Mesenchymal stem cell (in vitro differentiated cells and primary cell): ENCODE measurements at regions not wholly inside any gene's neighbourhood (a gene's known extent, or its start where the extent isn't known, plus 50 kb on each side); places are given as distances from the start of the nearest gene placed in this dataset.
A peak's percentile ranks its signal among the peaks of the same experiment; 100 is the strongest.

Experiments
- DNase-seq: peaks from one replicate; pipeline ENCODE4 v3.0.0-alpha.2; 2013
- H2AFZ ChIP-seq: one replicate; pipeline ENCODE4 v1.6.1; 2013; ENCODE audit warnings: low read depth, mild to moderate bottlenecking, control low read depth, inconsistent platforms, low read length, moderate library complexity
- H2AK5ac ChIP-seq: 2 replicates; pipeline ENCODE4 v1.6.1; 2013; ENCODE audit warnings: low read length, moderate library complexity, mild to moderate bottlenecking, inconsistent platforms; ENCODE audit not compliant: severe bottlenecking
- H2BK120ac ChIP-seq: one replicate; pipeline ENCODE4 v1.6.1; 2013; ENCODE audit warnings: low read depth, mild to moderate bottlenecking, inconsistent platforms, low read length, moderate library complexity
- H2BK12ac ChIP-seq, 2 experiments: one replicate each; pipeline ENCODE4 v1.6.1; 2013; ENCODE audit warnings: inconsistent platforms in 2 of 2, low read length in 2 of 2, mild to moderate bottlenecking in 2 of 2, moderate library complexity in 2 of 2, control low read depth in 1 of 2
- H2BK15ac ChIP-seq: one replicate; pipeline ENCODE4 v1.6.1; 2013; ENCODE audit warnings: mild to moderate bottlenecking, low read depth, inconsistent platforms; ENCODE audit not compliant: poor library complexity, severe bottlenecking
- H2BK5ac ChIP-seq: 2 replicates; pipeline ENCODE4 v1.6.1; 2013; ENCODE audit warnings: low read depth, mild to moderate bottlenecking, low read length, control low read depth, inconsistent platforms; ENCODE audit not compliant: poor library complexity, severe bottlenecking
- H3K14ac ChIP-seq, 2 experiments: one replicate each; pipeline ENCODE4 v1.6.1; 2013; ENCODE audit warnings: inconsistent platforms in 2 of 2, low read length in 2 of 2, control low read depth in 1 of 2, mild to moderate bottlenecking in 1 of 2, moderate library complexity in 1 of 2
- H3K18ac ChIP-seq, 2 experiments: one replicate each; pipeline ENCODE4 v1.6.1; 2013; ENCODE audit warnings: inconsistent platforms in 2 of 2, low read length in 2 of 2, control low read depth in 1 of 2, low read depth in 1 of 2, mild to moderate bottlenecking in 1 of 2
- H3K23ac ChIP-seq, 2 experiments: one replicate each; pipeline ENCODE4 v1.6.1; 2013; ENCODE audit warnings: inconsistent platforms in 2 of 2, low read length in 2 of 2, mild to moderate bottlenecking in 2 of 2, moderate library complexity in 2 of 2, control low read depth in 1 of 2
- H3K27ac ChIP-seq: 2 replicates; pipeline ENCODE4 v1.5.1; 2013; ENCODE audit warnings: mild to moderate bottlenecking, moderate library complexity, low read length, control low read depth, inconsistent platforms; ENCODE audit not compliant: poor library complexity, severe bottlenecking
- H3K27me3 ChIP-seq, 2 experiments: 2 replicates each; pipeline versions ENCODE4 v1.6.1 to v1.7.0; 2013; ENCODE audit warnings: low read length in 2 of 2, mild to moderate bottlenecking in 2 of 2, moderate library complexity in 2 of 2, control low read depth in 1 of 2, inconsistent platforms in 1 of 2; ENCODE audit not compliant: control insufficient read depth in 1 of 2, insufficient read depth in 1 of 2
- H3K36me3 ChIP-seq, 2 experiments: 2 replicates each; pipeline versions ENCODE4 v1.6.1 to v1.7.0; 2013; ENCODE audit warnings: low read length in 2 of 2, control low read depth in 1 of 2, inconsistent platforms in 1 of 2, low read depth in 1 of 2, mild to moderate bottlenecking in 1 of 2; ENCODE audit not compliant: insufficient read depth in 2 of 2, control insufficient read depth in 1 of 2
- H3K4ac ChIP-seq, 2 experiments: one replicate each; pipeline ENCODE4 v1.6.1; 2013; ENCODE audit warnings: inconsistent platforms in 2 of 2, low read length in 2 of 2, mild to moderate bottlenecking in 2 of 2, moderate library complexity in 2 of 2, control low read depth in 1 of 2, low read depth in 1 of 2
- H3K4me1 ChIP-seq: 2 replicates; pipeline ENCODE4 v1.6.1; 2013; ENCODE audit warnings: low read depth, low read length, control low read depth; ENCODE audit not compliant: control insufficient read depth, insufficient read depth
- H3K4me2 ChIP-seq: 2 replicates; pipeline ENCODE4 v1.6.1; 2013; ENCODE audit warnings: low read length, mild to moderate bottlenecking, inconsistent platforms; ENCODE audit not compliant: poor library complexity, severe bottlenecking
- H3K4me3 ChIP-seq, 2 experiments: 2 replicates each; pipeline versions ENCODE4 v1.5.1 to v1.7.0; 2013; ENCODE audit warnings: low read length in 2 of 2, mild to moderate bottlenecking in 2 of 2, control low read depth in 1 of 2, low read depth in 1 of 2; ENCODE audit not compliant: insufficient read depth in 1 of 2
- H3K79me1 ChIP-seq: replicated peaks from 2 replicates; pipeline ENCODE4 v1.6.1; 2013; ENCODE audit warnings: mild to moderate bottlenecking, control low read depth, low read length, inconsistent platforms; ENCODE audit not compliant: poor library complexity, severe bottlenecking
- H3K9ac ChIP-seq: 2 replicates; pipeline ENCODE4 v1.7.0; 2013; ENCODE audit warnings: mild to moderate bottlenecking, low read length, moderate library complexity
- H3K9me3 ChIP-seq: 2 replicates; pipeline ENCODE4 v1.7.0; 2013; ENCODE audit warnings: mild to moderate bottlenecking, low read length; ENCODE audit not compliant: control insufficient read depth
- H4K8ac ChIP-seq: one replicate; pipeline ENCODE4 v1.6.1; 2013; ENCODE audit warnings: inconsistent platforms, mild to moderate bottlenecking, low read length, moderate library complexity
- H4K91ac ChIP-seq: one replicate; pipeline ENCODE4 v1.6.1; 2013; ENCODE audit warnings: mild to moderate bottlenecking, low read length, inconsistent platforms
- WGBS: methylation state at CpG from one replicate; pipeline ENCODE4 v1.1.7; 2013; ENCODE audit warnings: mixed read lengths; 5-methylcytosine and 5-hydroxymethylcytosine counted together

DNA sequence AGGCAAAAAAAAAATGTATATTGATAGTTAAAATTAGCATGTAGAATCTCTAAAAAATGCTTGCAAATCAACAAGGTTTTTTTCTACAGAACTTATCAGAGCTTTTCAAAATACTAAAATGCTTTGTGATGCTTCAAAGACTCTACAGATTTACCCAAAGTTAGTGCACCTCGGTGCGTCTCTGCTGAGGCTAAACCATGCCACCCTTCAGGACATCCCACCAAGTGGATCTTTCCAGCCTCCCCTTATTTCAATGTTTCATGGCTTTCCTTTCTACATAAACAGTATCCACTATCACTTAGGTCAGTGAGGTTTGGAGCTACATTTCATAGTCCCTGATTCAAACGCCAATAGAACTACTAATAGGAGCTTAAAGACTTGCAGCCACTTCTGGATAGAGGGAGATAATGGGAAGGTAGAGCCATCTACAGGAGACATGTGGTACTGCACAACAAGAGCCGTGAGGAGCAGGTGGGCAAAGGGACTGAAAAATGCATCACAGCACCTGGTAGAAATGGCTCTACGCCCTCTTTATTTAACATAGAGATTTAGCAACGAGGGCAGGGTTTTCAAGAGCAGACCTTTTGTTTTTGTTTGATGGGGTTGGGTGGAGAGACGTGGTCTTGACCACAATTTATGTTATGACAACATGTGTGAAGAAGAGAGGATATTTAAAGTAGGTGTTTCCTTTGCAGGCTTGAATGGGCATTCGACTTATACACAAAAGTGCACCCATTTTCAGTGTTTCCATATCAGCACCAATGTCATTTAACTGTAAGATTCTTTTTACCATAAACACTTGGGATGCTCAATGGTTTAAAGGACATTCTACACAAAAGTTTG, 56.1 kb upstream of the SLC35G4 start:
- Histone ChIP-seq H3K4me1 (no peaks in the 10 kb centered on the region), H2BK15ac (no peak overlapping the region), H3K27me3 (peaks cover 0 to 44% of the 10 kb centered on the region in 2 experiments), H3K4me2 (no peak overlapping the region), H2BK12ac (no peak overlapping the region), H3K18ac (no peak overlapping the region), H2BK5ac (no peak overlapping the region), H2AK5ac (no peak overlapping the region), H3K9ac (no peak overlapping the region), H3K27ac (no peak overlapping the region), H3K36me3 (no peaks in the 10 kb centered on the region), H3K79me1 (no peaks in the 10 kb centered on the region), H2AFZ (no peak overlapping the region), H2BK120ac (no peak overlapping the region), H3K4ac (no peak overlapping the region), H4K8ac (no peak overlapping the region), H3K23ac (no peak overlapping the region), H3K4me3 (no peak overlapping the region), H3K9me3 (no peaks in the 10 kb centered on the region), H4K91ac (no peak overlapping the region), H3K14ac (no peak overlapping the region)
- peak; percentile 66 for DNase-seq
- WGBS: 32% methylated on average over 7 of the region's 8 CpGs

DNA sequence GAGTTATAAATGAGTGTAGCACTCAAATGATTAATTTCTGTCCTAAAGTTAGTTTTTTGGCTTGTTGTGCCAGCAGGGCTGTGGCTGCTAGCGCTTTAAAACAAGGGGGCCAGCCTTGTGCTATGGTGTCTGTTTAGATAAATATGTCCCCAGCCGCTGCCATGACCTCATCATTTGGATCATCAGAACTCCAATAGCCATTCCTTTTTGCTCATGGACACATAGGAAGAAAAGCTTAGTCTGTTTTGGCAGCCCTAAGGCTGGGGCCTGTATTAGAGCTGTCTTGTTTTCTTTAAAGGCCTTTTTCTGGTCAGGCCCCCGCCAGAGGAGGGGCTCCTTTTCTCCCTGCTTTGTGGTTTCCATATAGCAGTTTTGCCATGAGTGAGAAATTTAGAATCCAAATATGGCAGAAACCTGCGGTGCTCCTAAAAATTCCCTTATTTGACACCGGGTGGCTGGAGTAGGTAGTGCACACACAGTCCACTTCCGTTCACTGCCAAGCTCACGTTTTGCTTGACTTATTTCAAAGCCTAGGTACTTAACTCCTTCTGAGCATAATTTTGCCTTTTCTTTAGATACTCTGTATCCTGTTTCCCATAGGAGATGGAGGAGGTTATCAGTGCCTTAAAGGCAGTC, 60.4 kb upstream of the SLC35G4 start:
- Histone ChIP-seq H3K36me3 (no peaks in the 10 kb centered on the region), H3K4me1 (no peaks in the 10 kb centered on the region), H3K18ac (no peak overlapping the region), H4K8ac (no peak overlapping the region), H3K9ac (no peak overlapping the region), H2BK15ac (no peak overlapping the region), H2BK120ac (no peak overlapping the region), H3K27ac (no peak overlapping the region), H3K4me2 (no peak overlapping the region), H3K4ac (no peak overlapping the region), H3K79me1 (no peaks in the 10 kb centered on the region), H3K14ac (no peak overlapping the region), H2BK5ac (no peak overlapping the region), H3K27me3 (peaks cover 0 to 37% of the 10 kb centered on the region in 2 experiments), H4K91ac (no peak overlapping the region), H2AK5ac (no peak overlapping the region), H3K23ac (no peak overlapping the region), H3K9me3 (peaks cover 28% of the 10 kb centered on the region), H2BK12ac (no peak overlapping the region), H2AFZ (no peak overlapping the region), H3K4me3 (no peak overlapping the region)
- 90% methylated on average over 5 of the region's 7 CpGs for WGBS
- DNase-seq: no peak

DNA sequence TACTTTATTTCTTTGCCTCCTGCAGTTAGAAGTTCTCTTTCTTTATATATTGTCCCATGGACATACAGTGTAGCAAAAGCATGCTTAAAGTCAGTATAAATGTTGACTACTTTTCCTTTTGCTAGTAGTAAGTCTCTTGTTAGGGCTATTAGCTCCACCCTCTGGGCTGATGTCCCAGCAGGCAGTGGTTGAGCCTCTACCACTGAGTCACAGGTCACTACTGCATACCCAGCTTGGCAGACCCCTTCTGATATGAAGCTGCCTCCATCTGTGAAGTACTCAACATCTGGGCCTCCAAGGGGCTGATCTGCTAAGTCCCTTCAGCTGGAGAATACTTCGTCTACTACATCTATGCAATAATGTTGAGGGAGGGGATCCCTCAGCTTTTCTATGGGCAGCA, 61.0 kb upstream of the SLC35G4 start:
- H3K36me3 ChIP-seq: no peaks in the 10 kb centered on the region
- H2BK12ac ChIP-seq: no peak overlapping the region
- WGBS: 100% methylated on average over 1 of the region's 1 CpG
- no peak overlapping the region for H2BK5ac ChIP-seq
- H3K79me1 ChIP-seq: no peaks in the 10 kb centered on the region
- no peak overlapping the region for H2BK120ac ChIP-seq
- H3K4me3 ChIP-seq: no peak overlapping the region
- H3K18ac ChIP-seq: no peak overlapping the region
- no peak for DNase-seq
- H3K27me3 ChIP-seq: peaks cover 0 to 32% of the 10 kb centered on the region in 2 experiments
- H3K4me2 ChIP-seq: no peak overlapping the region
- no peak overlapping the region for H2BK15ac ChIP-seq
- no peak overlapping the region for H4K91ac ChIP-seq
- no peak overlapping the region for H3K23ac ChIP-seq
- H3K14ac ChIP-seq: no peak overlapping the region
- no peak overlapping the region for H3K4ac ChIP-seq
- H2AFZ ChIP-seq: no peak overlapping the region
- H2AK5ac ChIP-seq: no peak overlapping the region
- H3K27ac ChIP-seq: no peak overlapping the region
- no peak overlapping the region for H4K8ac ChIP-seq
- H3K9me3 ChIP-seq: peaks cover 33% of the 10 kb centered on the region
- no peaks in the 10 kb centered on the region for H3K4me1 ChIP-seq
- H3K9ac ChIP-seq: no peak overlapping the region

DNA sequence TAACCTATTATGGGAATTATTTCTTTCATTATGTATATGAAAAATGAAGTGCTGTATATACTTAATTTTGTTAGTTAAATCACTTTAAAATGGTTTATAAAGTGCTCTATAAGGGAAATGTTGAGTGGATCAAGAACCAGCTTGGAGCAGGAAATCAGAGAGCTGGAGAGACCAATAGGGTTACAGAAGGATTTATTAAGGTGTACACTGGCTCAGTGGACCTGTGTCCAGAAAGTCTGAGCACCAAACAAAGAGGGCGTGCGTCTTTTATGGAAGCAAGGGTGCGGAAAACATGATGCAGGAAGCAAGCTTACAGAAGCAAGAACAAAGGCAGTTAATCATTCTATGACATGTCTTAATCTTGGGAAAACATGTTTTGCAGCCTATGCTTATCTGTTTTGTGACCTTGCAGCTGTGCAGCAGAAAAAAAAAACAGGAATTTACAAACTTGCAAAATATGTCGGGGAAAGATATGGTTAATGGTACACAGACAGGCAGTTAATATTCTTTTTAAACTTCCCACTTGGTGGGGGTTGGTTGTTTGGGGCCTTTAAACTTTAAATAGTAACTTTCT, 65.2 kb upstream of the SLC35G4 start:
- Histone ChIP-seq H3K36me3 (no peaks in the 10 kb centered on the region), H4K91ac (no peak overlapping the region), H3K4me3 (no peak overlapping the region), H2BK12ac (no peak overlapping the region), H3K27ac (no peak overlapping the region), H3K27me3 (peaks cover 0 to 2% of the 10 kb centered on the region in 2 experiments), H2AFZ (no peak overlapping the region), H2AK5ac (no peak overlapping the region), H3K14ac (no peak overlapping the region), H4K8ac (no peak overlapping the region), H2BK5ac (no peak overlapping the region), H3K9ac (no peak overlapping the region), H2BK120ac (no peak overlapping the region), H3K23ac (no peak overlapping the region), H3K4ac (no peak overlapping the region), H3K79me1 (no peaks in the 10 kb centered on the region), H3K9me3 (peaks cover 47% of the 10 kb centered on the region), H2BK15ac (no peak overlapping the region), H3K4me2 (no peak overlapping the region), H3K4me1 (no peaks in the 10 kb centered on the region), H3K18ac (no peak overlapping the region)
- no peak for DNase-seq
- 95% methylated on average over 3 of the region's 4 CpGs for WGBS
